GM19351 (cell line): ENCODE measurements at regions not wholly inside any gene's neighbourhood (a gene's known extent, or its start where the extent isn't known, plus 50 kb on each side); places are given as distances from the start of the nearest gene placed in this dataset.
A peak's percentile ranks its signal among the peaks of the same experiment; 100 is the strongest.

Experiments used
- ATAC-seq: cut with Tn5 transposase; IDR thresholded peaks from one replicate; pipeline ENCODE4 v1.9.1; 2021; ENCODE audit warnings: mild to moderate bottlenecking, moderate library complexity; ENCODE audit not compliant: unreplicated experiment

- ATAC-seq, result no peak
Observed at GRCh38 chr6:91126876-91127275, 540.0 kb upstream of the MAP3K7 start.

- no peak for ATAC-seq
Observed at GRCh38 chr6:91117550-91117949, 530.7 kb upstream of the MAP3K7 start.

DNA sequence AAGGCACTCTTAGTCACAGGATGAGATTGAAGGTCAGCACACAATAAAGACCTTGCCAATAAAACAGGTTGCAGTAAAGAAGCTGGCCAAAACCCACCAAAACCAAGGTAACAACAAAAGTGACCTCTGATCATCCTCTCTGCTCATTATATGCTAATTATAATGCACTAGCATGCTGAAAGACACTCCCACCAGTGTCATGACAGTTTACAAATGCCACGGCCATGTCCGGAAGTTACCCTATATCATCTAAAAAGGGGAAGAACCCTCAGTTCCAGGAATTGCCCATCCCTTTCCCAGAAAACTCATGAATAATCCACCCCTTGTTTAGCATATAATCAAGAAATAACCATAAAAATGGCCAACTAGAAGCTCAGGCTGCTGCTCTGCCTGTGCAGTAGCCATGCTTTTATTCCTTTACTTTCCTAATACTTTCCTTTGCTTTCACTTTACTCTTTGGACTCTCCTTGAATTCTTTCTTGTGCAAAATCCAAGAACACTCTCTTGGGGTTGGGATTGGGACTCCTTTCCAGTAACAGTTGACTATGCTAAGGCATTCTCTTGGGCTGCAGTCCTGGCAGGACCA lies 527.3 kb upstream of the MAP3K7 start:
- no peak for ATAC-seq

DNA sequence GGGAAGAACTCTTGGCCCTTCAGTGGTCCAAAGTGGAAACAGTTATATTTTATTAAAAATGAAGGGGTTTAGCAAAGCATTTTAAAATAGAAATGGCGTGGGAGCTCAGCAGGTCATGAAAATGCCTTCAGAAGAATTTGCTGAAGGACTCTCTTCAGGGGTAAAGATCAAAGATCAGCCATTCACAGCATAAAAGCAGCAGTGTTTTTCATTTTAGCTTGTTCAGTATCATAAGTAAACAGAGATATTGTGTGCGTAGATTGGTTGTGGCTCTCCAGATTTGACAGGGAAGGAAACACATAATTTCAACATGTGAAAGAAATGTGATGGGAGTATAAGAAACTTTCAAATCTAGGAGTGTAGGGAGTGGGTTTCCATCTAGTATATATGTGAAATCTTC lies 519.2 kb upstream of the MAP3K7 start:
- no peak for ATAC-seq

GRCh38 chr6:91105532-91105931 lies 518.7 kb upstream of the MAP3K7 start:
- ATAC-seq, result no peak

- no peak for ATAC-seq
Observed at GRCh38 chr6:91099479-91099878, 512.6 kb upstream of the MAP3K7 start.

- ATAC-seq, result no peak
Observed at GRCh38 chr6:91098006-91098405, 511.1 kb upstream of the MAP3K7 start.

DNA sequence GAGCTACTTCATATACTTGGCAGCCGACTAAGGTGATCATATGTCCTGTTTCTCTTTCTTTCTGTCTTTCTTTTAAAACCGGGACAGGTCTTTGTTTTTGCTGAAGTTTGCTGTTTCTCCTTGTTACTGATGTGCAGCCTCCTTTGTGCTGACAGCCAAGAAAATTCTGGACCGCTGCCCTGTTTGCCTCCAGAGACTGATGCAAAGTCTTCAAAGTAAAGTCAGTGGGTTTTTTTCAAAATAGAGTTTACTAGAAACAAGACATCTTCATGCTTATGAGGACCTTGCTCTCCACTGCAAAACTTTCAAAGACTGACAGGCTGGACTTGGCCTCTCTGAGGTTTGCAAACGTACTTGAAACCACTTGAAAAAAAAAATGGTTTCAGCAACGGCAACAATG lies 510.5 kb upstream of the MAP3K7 start:
- no peak for ATAC-seq

- no peak for ATAC-seq
Observed at GRCh38 chr6:91094806-91095475, 508.1 kb upstream of the MAP3K7 start.

DNA sequence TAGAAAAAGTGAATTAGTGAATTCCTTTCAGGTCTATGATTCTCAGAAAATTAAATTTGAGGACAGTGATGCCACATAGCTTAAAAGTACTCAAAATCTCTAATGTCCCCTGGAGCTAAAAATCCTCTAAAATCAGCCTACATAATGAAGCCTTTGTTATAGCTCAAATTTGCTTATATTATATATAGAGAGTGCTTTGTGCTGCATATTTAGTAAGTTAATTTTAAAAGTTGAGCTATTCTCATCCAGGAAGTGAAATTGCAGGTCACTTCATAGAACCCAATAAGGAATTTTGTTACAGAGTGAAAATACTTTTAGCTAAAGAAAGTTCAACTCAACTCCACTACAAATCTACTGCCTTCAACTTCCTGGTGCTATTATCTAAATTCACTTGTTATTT lies 507.5 kb upstream of the MAP3K7 start:
- ATAC-seq, result no peak

- no peak for ATAC-seq
Observed at GRCh38 chr6:91088976-91089375, 502.1 kb upstream of the MAP3K7 start.

DNA sequence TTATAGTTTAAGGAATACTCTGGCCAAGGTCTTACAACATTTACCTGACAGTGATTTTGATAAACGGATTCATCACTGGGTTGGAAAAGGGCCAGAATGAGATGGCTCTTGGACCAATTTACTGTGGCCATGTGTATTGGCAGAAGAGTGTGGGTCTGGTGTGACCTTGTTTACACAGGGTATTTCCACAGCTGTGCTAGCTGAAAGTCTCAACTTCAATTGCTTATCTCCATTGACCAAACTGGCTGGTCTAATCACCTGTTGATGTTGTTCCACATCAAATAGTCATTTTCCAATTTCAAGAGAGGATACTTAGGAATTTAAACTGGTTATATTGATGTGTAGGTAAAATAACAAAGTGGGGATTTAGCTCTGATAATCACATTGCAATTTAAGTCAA lies 501.6 kb upstream of the MAP3K7 start:
- no peak for ATAC-seq

DNA sequence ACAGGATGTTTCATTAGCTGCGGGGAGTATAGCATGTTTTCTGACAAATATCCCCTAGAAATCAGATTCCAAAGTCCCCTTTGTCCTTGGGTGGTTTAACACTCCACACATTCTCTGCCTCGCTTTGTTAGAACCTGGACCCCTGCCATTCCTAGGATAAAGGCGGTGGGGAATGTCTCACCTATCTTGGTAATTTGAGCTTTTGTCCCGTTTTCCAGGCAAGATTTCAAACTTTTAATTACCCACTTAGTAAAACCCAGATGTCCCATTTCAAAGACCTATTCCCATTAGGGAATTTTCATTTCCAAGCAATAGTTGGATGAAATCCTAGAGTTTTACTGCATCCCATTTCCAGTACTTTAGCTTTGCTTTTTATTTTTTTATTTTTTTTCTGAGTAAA lies 501.0 kb upstream of the MAP3K7 start:
- no peak for ATAC-seq

DNA sequence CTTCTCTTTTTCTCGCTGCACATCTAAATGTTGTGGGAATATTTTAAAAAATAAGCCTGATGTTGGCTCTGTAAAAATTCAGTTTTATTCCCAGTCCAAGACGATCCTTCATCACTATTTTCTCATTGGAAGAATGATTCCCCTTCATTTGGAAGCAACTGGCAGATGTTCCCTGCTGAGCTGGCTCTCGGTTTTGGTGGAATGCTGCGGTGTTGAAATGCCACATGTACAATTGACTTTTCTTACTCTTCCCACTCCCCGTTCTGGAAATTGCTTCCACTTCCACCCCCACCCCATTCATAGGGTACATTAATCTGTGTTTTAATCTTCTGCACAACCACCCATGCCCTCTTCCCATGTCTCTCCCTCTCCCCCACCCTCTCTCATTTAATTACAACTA lies 496.3 kb upstream of the MAP3K7 start:
- no peak for ATAC-seq

DNA sequence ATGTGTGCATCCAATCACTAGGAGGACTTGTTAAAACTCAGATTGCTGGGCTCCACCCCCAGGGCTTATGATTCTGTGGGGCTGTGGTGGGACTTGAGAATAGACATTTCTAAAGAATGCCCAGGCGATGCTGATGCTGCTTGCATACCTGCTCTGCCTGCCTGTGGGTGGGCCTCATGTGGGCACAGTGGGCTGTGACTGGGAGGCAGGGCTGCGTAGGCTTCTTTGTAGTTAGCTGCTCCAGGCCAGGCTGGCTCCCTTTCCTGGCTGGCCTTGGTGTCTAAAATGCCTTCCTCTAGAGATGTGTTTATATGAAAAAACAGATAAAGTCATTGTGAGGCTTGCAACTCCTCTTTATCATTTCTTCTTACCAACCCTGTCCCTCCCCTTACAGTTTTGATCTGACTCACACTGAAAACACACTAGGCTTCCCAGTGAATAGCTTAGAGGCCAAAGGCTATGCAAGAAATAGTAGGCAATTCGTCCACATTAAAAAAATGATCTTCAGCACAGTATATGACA lies 495.5 kb upstream of the MAP3K7 start:
- ATAC-seq, result no peak

- ATAC-seq, result peak; percentile 66
Observed at GRCh38 chr6:91081452-91082067, 494.7 kb upstream of the MAP3K7 start.

DNA sequence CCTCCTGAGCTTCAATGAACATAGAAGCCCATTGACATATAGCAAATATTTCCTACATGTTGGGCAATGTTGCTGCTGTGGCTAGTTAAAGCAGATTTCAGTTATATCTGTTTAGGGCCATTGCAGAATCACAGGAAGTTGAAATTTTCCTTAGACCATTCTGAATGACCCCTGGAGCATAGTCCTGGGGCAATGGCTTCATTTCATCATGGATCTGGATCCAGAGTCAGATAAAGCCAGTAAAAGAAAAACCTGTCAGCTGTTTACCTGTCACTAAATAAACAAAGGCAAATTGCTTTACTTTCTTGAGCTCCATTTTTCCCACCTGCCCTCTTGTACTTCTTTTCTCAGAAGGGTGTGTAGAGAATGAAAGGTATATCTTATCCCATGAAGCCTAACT lies 494.0 kb upstream of the MAP3K7 start:
- ATAC-seq, result no peak

- ATAC-seq, result no peak
Observed at GRCh38 chr6:91079969-91080368, 493.1 kb upstream of the MAP3K7 start.

GRCh38 chr6:91075244-91075976 lies 488.5 kb upstream of the MAP3K7 start:
- no peak for ATAC-seq

DNA sequence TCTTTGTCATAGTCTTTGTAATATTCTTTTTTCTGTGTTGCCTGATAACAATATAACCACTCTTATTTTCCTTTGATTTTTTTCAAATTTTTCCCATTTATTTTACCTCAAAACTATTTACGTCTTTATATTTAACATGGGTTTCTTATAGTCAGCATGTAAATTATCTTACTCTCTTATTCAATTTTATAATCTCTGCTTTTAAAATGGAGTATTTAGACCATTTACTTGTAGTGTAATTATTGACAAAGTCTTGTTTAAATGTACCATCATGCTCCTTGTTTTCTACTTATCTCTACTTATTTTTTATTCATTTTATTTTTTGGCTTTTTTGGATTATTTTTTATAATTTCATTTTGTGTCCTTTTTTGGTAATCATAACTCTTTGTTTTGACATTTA lies 476.5 kb upstream of the MAP3K7 start:
- ATAC-seq, result no peak

DNA sequence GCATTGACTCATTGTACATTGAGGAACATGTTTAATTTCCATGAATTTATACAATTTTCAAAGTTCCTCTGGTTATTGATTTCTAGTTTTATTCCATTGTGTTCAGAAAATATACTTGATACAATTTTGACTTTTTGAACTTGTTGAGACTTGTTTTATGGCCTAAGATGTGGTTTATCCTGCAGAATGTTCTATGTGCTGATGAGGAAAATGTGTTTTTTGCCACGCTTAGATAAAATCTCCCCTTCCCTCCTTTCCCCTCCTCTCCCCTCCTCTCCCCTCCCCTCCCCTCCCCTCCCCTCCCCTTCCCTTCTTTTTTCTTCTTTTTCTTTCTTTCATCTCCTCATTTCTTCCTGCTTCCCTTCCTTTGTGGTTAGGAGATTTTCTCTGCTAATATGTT lies 470.8 kb upstream of the MAP3K7 start:
- no peak for ATAC-seq

DNA sequence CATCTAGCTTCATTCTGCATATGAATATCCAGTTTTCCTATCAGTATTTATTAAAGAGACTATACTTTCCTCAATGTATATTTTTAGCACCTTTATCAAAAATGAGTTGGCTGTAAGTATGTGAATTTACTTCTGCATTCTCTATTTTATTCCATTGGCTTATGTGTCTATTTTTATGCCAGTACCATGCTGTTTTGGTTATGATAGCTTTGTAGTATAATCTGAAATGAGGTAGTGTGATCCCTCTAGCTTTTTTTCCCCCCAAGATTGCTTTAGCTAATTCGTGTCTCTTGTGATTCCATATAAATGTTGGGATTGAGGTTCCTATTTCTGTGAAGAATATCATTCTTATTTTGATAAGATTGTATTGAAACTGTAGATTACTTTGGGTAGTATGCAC lies 469.1 kb upstream of the MAP3K7 start:
- no peak for ATAC-seq
